ENCODE measurements at regions not wholly inside any gene's neighbourhood (a gene's known extent, or its start where the extent isn't known, plus 50 kb on each side); places are given as distances from the start of the nearest gene placed in this dataset.

GRCh38 chr1:47568763-47569162, 130.9 kb downstream of the FOXD2 start:
- H3K27ac ChIP-seq (ENCODE audit: control insufficient read depth, insufficient read depth, low read length), result no peak overlapping the region
- no peak overlapping the region for H3K4me2 ChIP-seq (ENCODE audit: control insufficient read depth, extremely low read depth, insufficient read depth, low read depth, low read length)
- H4K20me1 ChIP-seq (ENCODE audit: control insufficient read depth, extremely low read depth, insufficient read depth, low read length), result no peaks in the 10 kb centered on the region
- H3K9me1 ChIP-seq (ENCODE audit: control insufficient read depth, extremely low read depth, insufficient read depth, low read length), result no peaks in the 10 kb centered on the region
- FAIRE-seq, result no peak
- peaks cover 15% of the 10 kb centered on the region for H3K4me1 ChIP-seq (ENCODE audit: control insufficient read depth, extremely low read depth, insufficient read depth, low read length)
- H3K36me3 ChIP-seq (ENCODE audit: control insufficient read depth in 2 of 2, extremely low read depth in 1 of 2, insufficient read depth in 2 of 2, low read length in 2 of 2), result no peaks in the 10 kb centered on the region
- no peaks in the 10 kb centered on the region for H3K79me2 ChIP-seq (ENCODE audit: control insufficient read depth, insufficient read depth, low read length)
- H3K9me3 ChIP-seq (ENCODE audit: control insufficient read depth, low read depth, low read length), result no peaks in the 10 kb centered on the region
- dilution Hi-C loops (cut with MboI; ENCODE audit: extremely low pct_ligation_motif_present, low sequenced_read_pairs), result no loop called here
- DNase-seq (ENCODE audit: low read depth, low spot score), result no peak
- no peaks in the 10 kb centered on the region for H3K27me3 ChIP-seq (ENCODE audit: control insufficient read depth, extremely low read depth, insufficient read depth, low read length)
- TF ChIP-seq, protein P1, sequence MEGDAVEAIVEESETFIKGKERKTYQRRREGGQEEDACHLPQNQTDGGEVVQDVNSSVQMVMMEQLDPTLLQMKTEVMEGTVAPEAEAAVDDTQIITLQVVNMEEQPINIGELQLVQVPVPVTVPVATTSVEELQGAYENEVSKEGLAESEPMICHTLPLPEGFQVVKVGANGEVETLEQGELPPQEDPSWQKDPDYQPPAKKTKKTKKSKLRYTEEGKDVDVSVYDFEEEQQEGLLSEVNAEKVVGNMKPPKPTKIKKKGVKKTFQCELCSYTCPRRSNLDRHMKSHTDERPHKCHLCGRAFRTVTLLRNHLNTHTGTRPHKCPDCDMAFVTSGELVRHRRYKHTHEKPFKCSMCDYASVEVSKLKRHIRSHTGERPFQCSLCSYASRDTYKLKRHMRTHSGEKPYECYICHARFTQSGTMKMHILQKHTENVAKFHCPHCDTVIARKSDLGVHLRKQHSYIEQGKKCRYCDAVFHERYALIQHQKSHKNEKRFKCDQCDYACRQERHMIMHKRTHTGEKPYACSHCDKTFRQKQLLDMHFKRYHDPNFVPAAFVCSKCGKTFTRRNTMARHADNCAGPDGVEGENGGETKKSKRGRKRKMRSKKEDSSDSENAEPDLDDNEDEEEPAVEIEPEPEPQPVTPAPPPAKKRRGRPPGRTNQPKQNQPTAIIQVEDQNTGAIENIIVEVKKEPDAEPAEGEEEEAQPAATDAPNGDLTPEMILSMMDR (optimal IDR thresholded peaks at IDR 0.05 in 1 of 3, IDR thresholded peaks at IDR 0.05 in 1 of 3, conservative IDR thresholded peaks at IDR 0.05 in 1 of 3; ENCODE audit: extremely low read depth in 1 of 3, insufficient read depth in 2 of 3, low read length in 3 of 3), result no peak
- no peak for TF ChIP-seq EZH2 (IDR thresholded peaks at IDR 0.05; ENCODE audit: low read length)
- H3K9ac ChIP-seq (ENCODE audit: control insufficient read depth, extremely low read depth, insufficient read depth, low read length), result no peak overlapping the region
- no peak overlapping the region for H3K4me3 ChIP-seq (ENCODE audit: control insufficient read depth in 2 of 3, extremely low read depth in 1 of 3, insufficient read depth in 2 of 3, low read depth in 1 of 3, low read length in 3 of 3)
- no peak overlapping the region for H2AFZ ChIP-seq (ENCODE audit: control insufficient read depth, low read length)

GRCh38 chr1:47569261-47569660, 131.4 kb downstream of the FOXD2 start:
- Histone ChIP-seq H3K4me2 (ENCODE audit: control insufficient read depth, extremely low read depth, insufficient read depth, low read depth, low read length) (peak overlapping the region; percentile 72), H3K27me3 (ENCODE audit: control insufficient read depth, extremely low read depth, insufficient read depth, low read length) (no peaks in the 10 kb centered on the region), H3K9me1 (ENCODE audit: control insufficient read depth, extremely low read depth, insufficient read depth, low read length) (no peaks in the 10 kb centered on the region), H3K36me3 (ENCODE audit: control insufficient read depth in 2 of 2, extremely low read depth in 1 of 2, insufficient read depth in 2 of 2, low read length in 2 of 2) (no peaks in the 10 kb centered on the region), H3K9ac (ENCODE audit: control insufficient read depth, extremely low read depth, insufficient read depth, low read length) (peak overlapping the region; percentile 45), H3K27ac (ENCODE audit: control insufficient read depth, insufficient read depth, low read length) (peak overlapping the region; percentile 57), H3K4me1 (ENCODE audit: control insufficient read depth, extremely low read depth, insufficient read depth, low read length) (peaks cover 15% of the 10 kb centered on the region), H4K20me1 (ENCODE audit: control insufficient read depth, extremely low read depth, insufficient read depth, low read length) (no peaks in the 10 kb centered on the region), H3K9me3 (ENCODE audit: control insufficient read depth, low read depth, low read length) (no peaks in the 10 kb centered on the region), H3K4me3 (ENCODE audit: control insufficient read depth in 2 of 3, extremely low read depth in 1 of 3, insufficient read depth in 2 of 3, low read depth in 1 of 3, low read length in 3 of 3) (peak overlapping the region in 1 of 3 experiments; percentile 30), H3K79me2 (ENCODE audit: control insufficient read depth, insufficient read depth, low read length) (no peaks in the 10 kb centered on the region), H2AFZ (ENCODE audit: control insufficient read depth, low read length) (peak overlapping the region; percentile 64)
- dilution Hi-C loops (cut with MboI; ENCODE audit: extremely low pct_ligation_motif_present, low sequenced_read_pairs), result no loop called here
- TF ChIP-seq, protein P1 (optimal IDR thresholded peaks at IDR 0.05 in 1 of 3, IDR thresholded peaks at IDR 0.05 in 1 of 3, conservative IDR thresholded peaks at IDR 0.05 in 1 of 3; ENCODE audit: extremely low read depth in 1 of 3, insufficient read depth in 2 of 3, low read length in 3 of 3), result no peak
- TF ChIP-seq EZH2 (IDR thresholded peaks at IDR 0.05; ENCODE audit: low read length), result no peak
- FAIRE-seq (no peak), DNase-seq (ENCODE audit: low read depth, low spot score) (no peak)
